ENCODE measurements at regions not wholly inside any gene's neighbourhood (a gene's known extent, or its start where the extent isn't known, plus 50 kb on each side); places are given as distances from the start of the nearest gene placed in this dataset.

- no peak for TF ChIP-seq TCF12 (IDR thresholded peaks at IDR 0.05; ENCODE audit: low read depth)
These were observed 179.4 kb upstream of the OLIG3 start for GRCh38 chr6:137673603-137674002.

- TF ChIP-seq MAX (IDR thresholded peaks at IDR 0.05), result no peak
- no peak for TF ChIP-seq RAD21 (IDR thresholded peaks at IDR 0.05; ENCODE audit: low read depth)
- no peak for TF ChIP-seq ZBTB7A (IDR thresholded peaks at IDR 0.05; ENCODE audit: low read depth)
- TF ChIP-seq EGR1 (IDR thresholded peaks at IDR 0.05), result no peak
- no peak for TF ChIP-seq YY1 (IDR thresholded peaks at IDR 0.05; ENCODE audit: low read depth)
- no peak for TF ChIP-seq CREB1 (IDR thresholded peaks at IDR 0.05; ENCODE audit: low read depth)
- no peak for TF ChIP-seq FOXM1 (IDR thresholded peaks at IDR 0.05; ENCODE audit: borderline replicate concordance, low read depth)
These were observed 182.7 kb upstream of the OLIG3 start for GRCh38 chr6:137676888-137677287.

DNA sequence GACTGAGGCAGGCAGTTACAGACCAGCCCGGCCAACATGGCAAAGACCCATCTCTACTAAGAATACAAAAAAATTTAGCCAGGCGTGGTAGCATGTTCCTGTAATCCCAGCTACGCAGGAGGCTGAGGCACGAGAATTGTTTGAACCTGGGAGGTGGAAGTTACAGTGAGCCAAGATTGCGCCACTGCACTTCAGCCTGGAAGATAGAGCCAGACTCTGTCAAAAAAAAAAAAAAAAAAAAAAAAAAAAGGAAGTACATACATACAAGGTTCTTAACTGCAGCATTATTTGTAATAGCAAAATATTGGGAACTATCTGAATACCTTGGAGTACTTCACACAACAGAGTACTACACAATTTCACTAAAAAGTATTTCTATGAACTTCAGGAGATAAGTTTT is 183.5 kb upstream of the OLIG3 start:
- TF ChIP-seq ZBTB7A (IDR thresholded peaks at IDR 0.05; ENCODE audit: low read depth) (no peak), TAF1 (IDR thresholded peaks at IDR 0.05; ENCODE audit: low read depth) (no peak), CREB1 (IDR thresholded peaks at IDR 0.05; ENCODE audit: low read depth) (no peak), NFIC (IDR thresholded peaks at IDR 0.05) (no peak), CEBPB (IDR thresholded peaks at IDR 0.05) (no peak)
- TF ChIP-seq, protein P1, sequence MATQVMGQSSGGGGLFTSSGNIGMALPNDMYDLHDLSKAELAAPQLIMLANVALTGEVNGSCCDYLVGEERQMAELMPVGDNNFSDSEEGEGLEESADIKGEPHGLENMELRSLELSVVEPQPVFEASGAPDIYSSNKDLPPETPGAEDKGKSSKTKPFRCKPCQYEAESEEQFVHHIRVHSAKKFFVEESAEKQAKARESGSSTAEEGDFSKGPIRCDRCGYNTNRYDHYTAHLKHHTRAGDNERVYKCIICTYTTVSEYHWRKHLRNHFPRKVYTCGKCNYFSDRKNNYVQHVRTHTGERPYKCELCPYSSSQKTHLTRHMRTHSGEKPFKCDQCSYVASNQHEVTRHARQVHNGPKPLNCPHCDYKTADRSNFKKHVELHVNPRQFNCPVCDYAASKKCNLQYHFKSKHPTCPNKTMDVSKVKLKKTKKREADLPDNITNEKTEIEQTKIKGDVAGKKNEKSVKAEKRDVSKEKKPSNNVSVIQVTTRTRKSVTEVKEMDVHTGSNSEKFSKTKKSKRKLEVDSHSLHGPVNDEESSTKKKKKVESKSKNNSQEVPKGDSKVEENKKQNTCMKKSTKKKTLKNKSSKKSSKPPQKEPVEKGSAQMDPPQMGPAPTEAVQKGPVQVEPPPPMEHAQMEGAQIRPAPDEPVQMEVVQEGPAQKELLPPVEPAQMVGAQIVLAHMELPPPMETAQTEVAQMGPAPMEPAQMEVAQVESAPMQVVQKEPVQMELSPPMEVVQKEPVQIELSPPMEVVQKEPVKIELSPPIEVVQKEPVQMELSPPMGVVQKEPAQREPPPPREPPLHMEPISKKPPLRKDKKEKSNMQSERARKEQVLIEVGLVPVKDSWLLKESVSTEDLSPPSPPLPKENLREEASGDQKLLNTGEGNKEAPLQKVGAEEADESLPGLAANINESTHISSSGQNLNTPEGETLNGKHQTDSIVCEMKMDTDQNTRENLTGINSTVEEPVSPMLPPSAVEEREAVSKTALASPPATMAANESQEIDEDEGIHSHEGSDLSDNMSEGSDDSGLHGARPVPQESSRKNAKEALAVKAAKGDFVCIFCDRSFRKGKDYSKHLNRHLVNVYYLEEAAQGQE (IDR thresholded peaks at IDR 0.05; ENCODE audit: low read depth), result no peak

- TF ChIP-seq CEBPB (IDR thresholded peaks at IDR 0.05) (no peak), TEAD4 (IDR thresholded peaks at IDR 0.05) (no peak), MAX (IDR thresholded peaks at IDR 0.05) (no peak), FOXM1 (IDR thresholded peaks at IDR 0.05; ENCODE audit: borderline replicate concordance, low read depth) (no peak), EP300 (IDR thresholded peaks at IDR 0.05; ENCODE audit: borderline replicate concordance) (no peak), ZBTB7A (IDR thresholded peaks at IDR 0.05; ENCODE audit: low read depth) (no peak), EGR1 (IDR thresholded peaks at IDR 0.05) (no peak), TCF12 (IDR thresholded peaks at IDR 0.05; ENCODE audit: low read depth) (no peak), CREB1 (IDR thresholded peaks at IDR 0.05; ENCODE audit: low read depth) (no peak), TAF1 (IDR thresholded peaks at IDR 0.05; ENCODE audit: low read depth) (no peak), YY1 (IDR thresholded peaks at IDR 0.05; ENCODE audit: low read depth) (no peak), NFIC (IDR thresholded peaks at IDR 0.05) (no peak), USF1 (IDR thresholded peaks at IDR 0.05) (no peak), RAD21 (IDR thresholded peaks at IDR 0.05; ENCODE audit: low read depth) (no peak)
- TF ChIP-seq, protein P1 (IDR thresholded peaks at IDR 0.05; ENCODE audit: low read depth), result no peak
These were observed 184.3 kb upstream of the OLIG3 start for GRCh38 chr6:137678451-137678850.

GRCh38 chr6:137680705-137681346 is 186.2 kb upstream of the TNFAIP3 start:
- no peak for TF ChIP-seq EP300 (IDR thresholded peaks at IDR 0.05; ENCODE audit: borderline replicate concordance)
- no peak for TF ChIP-seq CEBPB (IDR thresholded peaks at IDR 0.05)
- TF ChIP-seq NFIC (IDR thresholded peaks at IDR 0.05), result no peak
- no peak for TF ChIP-seq RAD21 (IDR thresholded peaks at IDR 0.05; ENCODE audit: low read depth)

- no peak for TF ChIP-seq NFIC (IDR thresholded peaks at IDR 0.05)
- no peak for TF ChIP-seq MAX (IDR thresholded peaks at IDR 0.05)
- TF ChIP-seq CEBPB (IDR thresholded peaks at IDR 0.05), result no peak
- TF ChIP-seq FOXM1 (IDR thresholded peaks at IDR 0.05; ENCODE audit: borderline replicate concordance, low read depth), result no peak
- no peak for TF ChIP-seq TAF1 (IDR thresholded peaks at IDR 0.05; ENCODE audit: low read depth)
These were observed 185.5 kb upstream of the TNFAIP3 start for GRCh38 chr6:137681445-137682009.

DNA sequence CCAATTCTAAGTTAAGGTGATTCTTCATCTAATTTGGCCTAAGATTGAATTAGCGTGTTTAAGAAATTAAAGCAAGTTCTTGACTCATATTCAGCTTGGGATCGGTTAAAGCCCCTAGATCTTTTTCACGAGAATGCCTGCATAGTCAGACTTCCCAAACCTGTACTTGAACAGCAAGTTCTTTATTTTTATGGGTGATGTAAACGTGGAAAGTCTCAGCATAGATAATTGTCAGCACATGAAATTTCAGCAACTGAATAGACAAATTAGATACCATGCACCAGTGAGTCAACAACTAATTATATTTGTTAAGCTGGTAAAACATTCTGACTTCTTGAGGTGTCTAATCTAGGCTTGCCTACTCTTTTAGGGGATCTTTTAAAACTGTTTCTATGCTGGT is 183.1 kb upstream of the TNFAIP3 start:
- TF ChIP-seq YY1 (IDR thresholded peaks at IDR 0.05; ENCODE audit: low read depth), result no peak
- no peak for TF ChIP-seq MAX (IDR thresholded peaks at IDR 0.05)
- no peak for TF ChIP-seq ZBTB7A (IDR thresholded peaks at IDR 0.05; ENCODE audit: low read depth)
- no peak for TF ChIP-seq EGR1 (IDR thresholded peaks at IDR 0.05)
- no peak for TF ChIP-seq USF1 (IDR thresholded peaks at IDR 0.05)
- TF ChIP-seq NFIC (IDR thresholded peaks at IDR 0.05), result no peak
- TF ChIP-seq FOXM1 (IDR thresholded peaks at IDR 0.05; ENCODE audit: borderline replicate concordance, low read depth), result no peak
- no peak for TF ChIP-seq CREB1 (IDR thresholded peaks at IDR 0.05; ENCODE audit: low read depth)
